ENCODE measurements at regions not wholly inside any gene's neighbourhood (a gene's known extent, or its start where the extent isn't known, plus 50 kb on each side); places are given as distances from the start of the nearest gene placed in this dataset.

DNA sequence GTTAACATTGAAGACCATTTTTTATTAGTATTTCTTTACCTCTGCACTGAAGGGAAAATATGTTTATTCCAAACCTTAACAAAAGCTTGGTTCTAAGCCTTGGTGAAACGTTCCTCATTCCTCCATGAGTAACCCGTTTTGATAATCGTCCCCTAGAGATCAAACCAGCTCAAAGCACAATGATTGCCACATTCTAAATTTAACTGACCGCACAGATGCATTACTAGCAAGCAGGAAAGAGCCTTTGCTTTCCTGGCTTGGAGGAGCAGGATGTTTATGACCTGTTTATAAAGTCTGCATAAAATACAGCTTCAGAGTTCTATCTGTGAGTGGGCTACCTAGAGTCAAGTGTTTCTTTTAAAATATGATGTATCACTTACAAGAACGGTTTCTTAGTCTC, 193.8 kb downstream of the TMEM114 start:
- POLR2A ChIA-PET = no interaction called here
- Histone ChIP-seq H3K36me3 (ENCODE audit: control insufficient read depth in 2 of 2, insufficient read depth in 1 of 2, low read length in 2 of 2) (no peaks in the 10 kb centered on the region), H3K27ac (ENCODE audit: extremely low read depth, low read depth, low read length) (no peak overlapping the region), H3K9me3 (ENCODE audit: control insufficient read depth, insufficient read depth, low read depth, low read length) (no peaks in the 10 kb centered on the region), H3K4me3 (ENCODE audit: low read depth, low read length) (no peak overlapping the region), H3K4me1 (ENCODE audit: control insufficient read depth, insufficient read depth, low read length) (no peaks in the 10 kb centered on the region)
- CTCF ChIA-PET = no interaction called here
- no peak for TF ChIP-seq REST (tag by site-specific recombination; IDR thresholded peaks at IDR 0.05)
- no peak for TF ChIP-seq ZNF302 (tag by site-specific recombination; IDR thresholded peaks at IDR 0.05; ENCODE audit: low read depth)
- no peak for TF ChIP-seq MEIS1 (CRISPR knock-in tag; IDR thresholded peaks at IDR 0.05; ENCODE audit: borderline replicate concordance)
- TF ChIP-seq ZNF585B (tag by site-specific recombination; IDR thresholded peaks at IDR 0.05) = no peak
- no peak for TF ChIP-seq KLF8 (tag by site-specific recombination; IDR thresholded peaks at IDR 0.05)
- TF ChIP-seq OVOL3 (tag by site-specific recombination; IDR thresholded peaks at IDR 0.05) = no peak
- TF ChIP-seq, protein P1, sequence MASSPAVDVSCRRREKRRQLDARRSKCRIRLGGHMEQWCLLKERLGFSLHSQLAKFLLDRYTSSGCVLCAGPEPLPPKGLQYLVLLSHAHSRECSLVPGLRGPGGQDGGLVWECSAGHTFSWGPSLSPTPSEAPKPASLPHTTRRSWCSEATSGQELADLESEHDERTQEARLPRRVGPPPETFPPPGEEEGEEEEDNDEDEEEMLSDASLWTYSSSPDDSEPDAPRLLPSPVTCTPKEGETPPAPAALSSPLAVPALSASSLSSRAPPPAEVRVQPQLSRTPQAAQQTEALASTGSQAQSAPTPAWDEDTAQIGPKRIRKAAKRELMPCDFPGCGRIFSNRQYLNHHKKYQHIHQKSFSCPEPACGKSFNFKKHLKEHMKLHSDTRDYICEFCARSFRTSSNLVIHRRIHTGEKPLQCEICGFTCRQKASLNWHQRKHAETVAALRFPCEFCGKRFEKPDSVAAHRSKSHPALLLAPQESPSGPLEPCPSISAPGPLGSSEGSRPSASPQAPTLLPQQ (tag by site-specific recombination; IDR thresholded peaks at IDR 0.05) = no peak
- no peak for TF ChIP-seq ZXDB (tag by site-specific recombination; IDR thresholded peaks at IDR 0.05)
- no peak for TF ChIP-seq FEZF1 (tag by site-specific recombination; IDR thresholded peaks at IDR 0.05)
- no peak for TF ChIP-seq ZNF311 (tag by site-specific recombination; IDR thresholded peaks at IDR 0.05; ENCODE audit: borderline replicate concordance)
- TF ChIP-seq ZNF248 (tag by site-specific recombination; IDR thresholded peaks at IDR 0.05) = no peak
- TF ChIP-seq, protein P2, sequence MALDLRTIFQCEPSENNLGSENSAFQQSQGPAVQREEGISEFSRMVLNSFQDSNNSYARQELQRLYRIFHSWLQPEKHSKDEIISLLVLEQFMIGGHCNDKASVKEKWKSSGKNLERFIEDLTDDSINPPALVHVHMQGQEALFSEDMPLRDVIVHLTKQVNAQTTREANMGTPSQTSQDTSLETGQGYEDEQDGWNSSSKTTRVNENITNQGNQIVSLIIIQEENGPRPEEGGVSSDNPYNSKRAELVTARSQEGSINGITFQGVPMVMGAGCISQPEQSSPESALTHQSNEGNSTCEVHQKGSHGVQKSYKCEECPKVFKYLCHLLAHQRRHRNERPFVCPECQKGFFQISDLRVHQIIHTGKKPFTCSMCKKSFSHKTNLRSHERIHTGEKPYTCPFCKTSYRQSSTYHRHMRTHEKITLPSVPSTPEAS (tag by site-specific recombination; IDR thresholded peaks at IDR 0.05) = no peak
- TF ChIP-seq ZNF221 (tag by site-specific recombination; IDR thresholded peaks at IDR 0.05; ENCODE audit: borderline replicate concordance) = no peak

- no peaks in the 10 kb centered on the region for H3K36me3 ChIP-seq (ENCODE audit: control insufficient read depth in 2 of 2, insufficient read depth in 1 of 2, low read length in 2 of 2)
- POLR2A ChIA-PET = no interaction called here
- H3K4me3 ChIP-seq (ENCODE audit: low read depth, low read length) = no peak overlapping the region
- no peaks in the 10 kb centered on the region for H3K4me1 ChIP-seq (ENCODE audit: control insufficient read depth, insufficient read depth, low read length)
- H3K9me3 ChIP-seq (ENCODE audit: control insufficient read depth, insufficient read depth, low read depth, low read length) = no peaks in the 10 kb centered on the region
- CTCF ChIA-PET = no interaction called here
- H3K27ac ChIP-seq (ENCODE audit: extremely low read depth, low read depth, low read length) = no peak overlapping the region
- TF ChIP-seq MZF1 (tag by site-specific recombination; IDR thresholded peaks at IDR 0.05; ENCODE audit: borderline replicate concordance) = no peak
- TF ChIP-seq ZNF558 (tag by site-specific recombination; IDR thresholded peaks at IDR 0.05) = no peak
- no peak for TF ChIP-seq GLI2 (tag by site-specific recombination; IDR thresholded peaks at IDR 0.05; ENCODE audit: borderline replicate concordance, low read depth)
- no peak for TF ChIP-seq ZNF488 (tag by site-specific recombination; IDR thresholded peaks at IDR 0.05)
- no peak for TF ChIP-seq ZNF274 (IDR thresholded peaks at IDR 0.05; ENCODE audit: low read length)
- no peak for TF ChIP-seq ZNF274 (tag by site-specific recombination; IDR thresholded peaks at IDR 0.05; ENCODE audit: borderline replicate concordance)
- TF ChIP-seq ZNF510 (tag by site-specific recombination; IDR thresholded peaks at IDR 0.05; ENCODE audit: insufficient replicate concordance) = no peak
- TF ChIP-seq ZBTB20 (tag by site-specific recombination; IDR thresholded peaks at IDR 0.05) = no peak
- no peak for TF ChIP-seq PRDM4 (tag by site-specific recombination; IDR thresholded peaks at IDR 0.05)
- no peak for TF ChIP-seq ZNF132 (tag by site-specific recombination; IDR thresholded peaks at IDR 0.05; ENCODE audit: borderline replicate concordance)
- TF ChIP-seq, protein P3, sequence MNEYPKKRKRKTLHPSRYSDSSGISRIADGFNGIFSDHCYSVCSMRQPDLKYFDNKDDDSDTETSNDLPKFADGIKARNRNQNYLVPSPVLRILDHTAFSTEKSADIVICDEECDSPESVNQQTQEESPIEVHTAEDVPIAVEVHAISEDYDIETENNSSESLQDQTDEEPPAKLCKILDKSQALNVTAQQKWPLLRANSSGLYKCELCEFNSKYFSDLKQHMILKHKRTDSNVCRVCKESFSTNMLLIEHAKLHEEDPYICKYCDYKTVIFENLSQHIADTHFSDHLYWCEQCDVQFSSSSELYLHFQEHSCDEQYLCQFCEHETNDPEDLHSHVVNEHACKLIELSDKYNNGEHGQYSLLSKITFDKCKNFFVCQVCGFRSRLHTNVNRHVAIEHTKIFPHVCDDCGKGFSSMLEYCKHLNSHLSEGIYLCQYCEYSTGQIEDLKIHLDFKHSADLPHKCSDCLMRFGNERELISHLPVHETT (tag by site-specific recombination; IDR thresholded peaks at IDR 0.05) = no peak
Observed at GRCh38 chr16:8391257-8391656, 199.1 kb downstream of the TMEM114 start.
